SK-N-SH (cell line): ENCODE measurements at regions not wholly inside any gene's neighbourhood (a gene's known extent, or its start where the extent isn't known, plus 50 kb on each side); places are given as distances from the start of the nearest gene placed in this dataset.

ENCODE experiments used
- CTCF ChIA-PET: fragments of 300-600, 350-600 bp; formaldehyde crosslinking; extraction: SDS; loops from one replicate; lab custom pipeline; 2021; lab: Yijun Ruan, JAX
- POLR2A ChIA-PET: fragments of 350-600 bp; sonication (Branson Sonifier 250); formaldehyde crosslinking; extraction: SDS; loops from one replicate; lab custom pipeline; 2020; ENCODE audit warnings: antibody characterized with exemption, inconsistent platforms; lab: Yijun Ruan, JAX
- DNase-seq: peaks from one replicate; pipeline ENCODE4 v3.0.0; 2012
- H2AFZ ChIP-seq: fragments of 200-600 bp; sonication (generic); 2 replicates; pipeline ENCODE4 v1.8.1; 2016; ENCODE audit warnings: antibody characterized with exemption, mild to moderate bottlenecking, low read depth
- H3F3A ChIP-seq: fragments of 200-600 bp; sonication (generic); replicated peaks from 2 replicates; pipeline ENCODE3; 2016; ENCODE audit warnings: antibody characterized with exemption, mild to moderate bottlenecking; ENCODE audit not compliant: insufficient read depth
- H3K27ac ChIP-seq, 2 experiments: fragments of 200-500 bp in 1 of 2; fragments of 200-600 bp in 1 of 2; sonication (Bioruptor generic) in 1 of 2; sonication (generic), shearing (Covaris generic) in 1 of 2; 2 replicates each; pipeline versions ENCODE4 v1.5.1 to v1.6.1; 2014 to 2016; ENCODE audit warnings: low read depth in 2 of 2, inconsistent platforms in 1 of 2, low read length in 1 of 2, mild to moderate bottlenecking in 1 of 2, mixed read lengths in 1 of 2
- H3K27me3 ChIP-seq: fragments of 200-600 bp; sonication (generic), shearing (Covaris generic); 2 replicates; pipeline ENCODE4 v1.6.1; 2016; ENCODE audit warnings: mixed run types; ENCODE audit not compliant: insufficient read depth
- H3K36me3 ChIP-seq, 2 experiments: fragments of 200-500 bp in 1 of 2; fragments of 200-600 bp in 1 of 2; sonication (Bioruptor generic) in 1 of 2; sonication (generic) in 1 of 2; replicated peaks in 1 of 2; 2 replicates each; pipeline versions ENCODE3 to v1.5.1; 2014 to 2016; ENCODE audit warnings: low read length in 1 of 2, mild to moderate bottlenecking in 1 of 2; ENCODE audit not compliant: insufficient read depth in 2 of 2, control insufficient read depth in 1 of 2
- H3K4me1 ChIP-seq, 2 experiments: fragments of 200-500 bp in 1 of 2; fragments of 200-600 bp in 1 of 2; sonication (Bioruptor generic) in 1 of 2; sonication (generic), shearing (Covaris generic) in 1 of 2; 2 replicates each; pipeline versions ENCODE4 v1.5.1 to v1.6.1; 2014 to 2016; ENCODE audit warnings: low read depth in 1 of 2, low read length in 1 of 2, mixed run types in 1 of 2; ENCODE audit not compliant: insufficient read depth in 2 of 2, control insufficient read depth in 1 of 2
- H3K4me2 ChIP-seq: fragments of 200-600 bp; sonication (generic), shearing (Covaris generic); 2 replicates; pipeline ENCODE4 v1.6.1; 2017; ENCODE audit warnings: mixed run types
- H3K4me3 ChIP-seq, 2 experiments: fragments of 200-500 bp in 1 of 2; fragments of 200-600 bp in 1 of 2; sonication (Bioruptor generic) in 1 of 2; sonication (generic), shearing (Covaris generic) in 1 of 2; 2 replicates each; pipeline versions ENCODE4 v1.5.1 to v1.8.1; 2014 to 2016; ENCODE audit warnings: low read depth in 2 of 2, inconsistent platforms in 1 of 2, low read length in 1 of 2, mild to moderate bottlenecking in 1 of 2, mixed read lengths in 1 of 2, moderate library complexity in 1 of 2
- H3K79me2 ChIP-seq: fragments of 200-600 bp; sonication (generic); 2 replicates; pipeline ENCODE4 v1.8.1; 2017; ENCODE audit warnings: mild to moderate bottlenecking; ENCODE audit not compliant: insufficient read depth
- H3K9ac ChIP-seq: fragments of 200-600 bp; sonication (generic); 2 replicates; pipeline ENCODE4 v1.6.1; 2017; ENCODE audit warnings: mixed run types
- H3K9me2 ChIP-seq: fragments of 200-600 bp; sonication (generic); 2 replicates; pipeline ENCODE4 v1.6.1; 2017; ENCODE audit warnings: mixed run types
- H3K9me3 ChIP-seq: fragments of 200-600 bp; sonication (generic); 2 replicates; pipeline ENCODE4 v1.6.1; 2017; ENCODE audit warnings: mixed run types, mild to moderate bottlenecking, moderate library complexity
- H4K20me1 ChIP-seq: fragments of 200-600 bp; sonication (generic); 2 replicates; pipeline ENCODE4 v1.6.1; 2017; ENCODE audit warnings: mild to moderate bottlenecking, mixed run types; ENCODE audit not compliant: insufficient read depth
- GATA2 ChIP-seq: sonication (generic); formaldehyde crosslinking; IDR thresholded peaks from 2 replicates; pipeline ENCODE4 v1.5.0; 2020; ENCODE audit warnings: mild to moderate bottlenecking, missing genetic modification reagents
- MEF2A ChIP-seq: IDR thresholded peaks from 2 replicates; pipeline ENCODE4 v1.4.0; 2012; ENCODE audit warnings: low read depth, borderline replicate concordance
- NRF1 ChIP-seq: IDR thresholded peaks from 2 replicates; pipeline ENCODE4 v1.6.1; 2012; ENCODE audit warnings: low read depth, mild to moderate bottlenecking, low read length
- RXRA ChIP-seq: IDR thresholded peaks from 2 replicates; pipeline ENCODE4 v1.4.0; 2012; ENCODE audit warnings: low read depth, mild to moderate bottlenecking, borderline replicate concordance
- SMC3 ChIP-seq: IDR thresholded peaks from 2 replicates; pipeline ENCODE4 v1.6.1; 2012; ENCODE audit warnings: low read depth, low read length, improper control_type of control experiment
- TAF1 ChIP-seq: IDR thresholded peaks from 2 replicates; pipeline ENCODE4 v1.6.1; 2012; ENCODE audit warnings: low read depth, mild to moderate bottlenecking, low read length, moderate library complexity, borderline replicate concordance
- TCF12 ChIP-seq: IDR thresholded peaks from 2 replicates; pipeline ENCODE4 v1.4.0; 2012
- TEAD4 ChIP-seq: IDR thresholded peaks from 2 replicates; pipeline ENCODE4 v1.4.0; 2012; ENCODE audit warnings: mild to moderate bottlenecking, borderline replicate concordance; ENCODE audit not compliant: insufficient read depth
- YY1 ChIP-seq: IDR thresholded peaks from 2 replicates; pipeline ENCODE4 v1.4.0; 2012; ENCODE audit warnings: low read depth, mild to moderate bottlenecking
- WGBS: methylation state at CpG from one replicate; pipeline ENCODE4 v1.1.6; 2017; ENCODE audit warnings: low lambda C conversion rate; 5-methylcytosine and 5-hydroxymethylcytosine counted together
- TF ChIP-seq, protein P1 (sequence below): IDR thresholded peaks from 2 replicates; pipeline ENCODE4 v1.4.0; 2012; ENCODE audit warnings: low read depth, borderline replicate concordance
- TF ChIP-seq, protein P2 (sequence below): fragments of 200-600 bp; sonication (generic); IDR thresholded peaks from 2 replicates; pipeline ENCODE4 v1.6.1; 2017; ENCODE audit warnings: antibody characterized with exemption, mild to moderate bottlenecking, moderate library complexity
- TF ChIP-seq, protein P3 (sequence below): IDR thresholded peaks from 2 replicates; pipeline ENCODE4; 2012
- TF ChIP-seq, protein P4 (sequence below): IDR thresholded peaks from 2 replicates; pipeline ENCODE4 v1.4.0; 2012; ENCODE audit warnings: low read depth, borderline replicate concordance
- TF ChIP-seq, protein P5 (sequence below): fragments of 150-350 bp; IDR thresholded peaks from 2 replicates; pipeline ENCODE4 v1.6.1; 2016; ENCODE audit warnings: mild to moderate bottlenecking, low read depth, low read length

DNA sequence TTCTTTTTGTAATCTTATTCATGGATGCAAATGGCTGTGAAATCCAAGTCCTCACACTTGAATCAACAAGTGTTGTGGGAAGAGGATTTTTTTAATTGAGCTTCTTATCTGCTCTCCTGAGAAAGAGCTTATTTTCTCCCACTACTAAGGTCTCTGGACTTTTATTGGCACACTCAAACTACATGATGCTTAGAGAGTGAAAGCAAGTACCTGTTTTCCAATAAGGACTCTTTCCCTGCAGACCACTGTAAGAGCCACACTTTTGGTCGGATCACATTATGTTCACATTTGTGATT, 546.4 kb upstream of the ARRDC3 start:
- H3K27me3 ChIP-seq: no peaks in the 10 kb centered on the region
- no peak for DNase-seq
- H3K27ac ChIP-seq: peak overlapping the region in 1 of 2 experiments; percentile 80; a peak in 1 of 4 replicates
- TF ChIP-seq TEAD4: no peak
- TF ChIP-seq, protein P1, sequence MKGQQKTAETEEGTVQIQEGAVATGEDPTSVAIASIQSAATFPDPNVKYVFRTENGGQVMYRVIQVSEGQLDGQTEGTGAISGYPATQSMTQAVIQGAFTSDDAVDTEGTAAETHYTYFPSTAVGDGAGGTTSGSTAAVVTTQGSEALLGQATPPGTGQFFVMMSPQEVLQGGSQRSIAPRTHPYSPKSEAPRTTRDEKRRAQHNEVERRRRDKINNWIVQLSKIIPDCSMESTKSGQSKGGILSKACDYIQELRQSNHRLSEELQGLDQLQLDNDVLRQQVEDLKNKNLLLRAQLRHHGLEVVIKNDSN: no peak
- TF ChIP-seq, protein P2, sequence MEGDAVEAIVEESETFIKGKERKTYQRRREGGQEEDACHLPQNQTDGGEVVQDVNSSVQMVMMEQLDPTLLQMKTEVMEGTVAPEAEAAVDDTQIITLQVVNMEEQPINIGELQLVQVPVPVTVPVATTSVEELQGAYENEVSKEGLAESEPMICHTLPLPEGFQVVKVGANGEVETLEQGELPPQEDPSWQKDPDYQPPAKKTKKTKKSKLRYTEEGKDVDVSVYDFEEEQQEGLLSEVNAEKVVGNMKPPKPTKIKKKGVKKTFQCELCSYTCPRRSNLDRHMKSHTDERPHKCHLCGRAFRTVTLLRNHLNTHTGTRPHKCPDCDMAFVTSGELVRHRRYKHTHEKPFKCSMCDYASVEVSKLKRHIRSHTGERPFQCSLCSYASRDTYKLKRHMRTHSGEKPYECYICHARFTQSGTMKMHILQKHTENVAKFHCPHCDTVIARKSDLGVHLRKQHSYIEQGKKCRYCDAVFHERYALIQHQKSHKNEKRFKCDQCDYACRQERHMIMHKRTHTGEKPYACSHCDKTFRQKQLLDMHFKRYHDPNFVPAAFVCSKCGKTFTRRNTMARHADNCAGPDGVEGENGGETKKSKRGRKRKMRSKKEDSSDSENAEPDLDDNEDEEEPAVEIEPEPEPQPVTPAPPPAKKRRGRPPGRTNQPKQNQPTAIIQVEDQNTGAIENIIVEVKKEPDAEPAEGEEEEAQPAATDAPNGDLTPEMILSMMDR: no peak
- TF ChIP-seq, protein P3, sequence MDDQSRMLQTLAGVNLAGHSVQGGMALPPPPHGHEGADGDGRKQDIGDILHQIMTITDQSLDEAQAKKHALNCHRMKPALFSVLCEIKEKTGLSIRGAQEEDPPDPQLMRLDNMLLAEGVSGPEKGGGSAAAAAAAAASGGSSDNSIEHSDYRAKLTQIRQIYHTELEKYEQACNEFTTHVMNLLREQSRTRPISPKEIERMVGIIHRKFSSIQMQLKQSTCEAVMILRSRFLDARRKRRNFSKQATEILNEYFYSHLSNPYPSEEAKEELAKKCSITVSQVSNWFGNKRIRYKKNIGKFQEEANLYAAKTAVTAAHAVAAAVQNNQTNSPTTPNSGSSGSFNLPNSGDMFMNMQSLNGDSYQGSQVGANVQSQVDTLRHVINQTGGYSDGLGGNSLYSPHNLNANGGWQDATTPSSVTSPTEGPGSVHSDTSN: no peak
- no peak for TF ChIP-seq GATA2 (CRISPR knock-in tag)
- no peak for TF ChIP-seq RXRA
- TF ChIP-seq TAF1: no peak
- TF ChIP-seq TCF12: no peak
- no peak for TF ChIP-seq NRF1
- no peak for TF ChIP-seq YY1
- TF ChIP-seq, protein P4, sequence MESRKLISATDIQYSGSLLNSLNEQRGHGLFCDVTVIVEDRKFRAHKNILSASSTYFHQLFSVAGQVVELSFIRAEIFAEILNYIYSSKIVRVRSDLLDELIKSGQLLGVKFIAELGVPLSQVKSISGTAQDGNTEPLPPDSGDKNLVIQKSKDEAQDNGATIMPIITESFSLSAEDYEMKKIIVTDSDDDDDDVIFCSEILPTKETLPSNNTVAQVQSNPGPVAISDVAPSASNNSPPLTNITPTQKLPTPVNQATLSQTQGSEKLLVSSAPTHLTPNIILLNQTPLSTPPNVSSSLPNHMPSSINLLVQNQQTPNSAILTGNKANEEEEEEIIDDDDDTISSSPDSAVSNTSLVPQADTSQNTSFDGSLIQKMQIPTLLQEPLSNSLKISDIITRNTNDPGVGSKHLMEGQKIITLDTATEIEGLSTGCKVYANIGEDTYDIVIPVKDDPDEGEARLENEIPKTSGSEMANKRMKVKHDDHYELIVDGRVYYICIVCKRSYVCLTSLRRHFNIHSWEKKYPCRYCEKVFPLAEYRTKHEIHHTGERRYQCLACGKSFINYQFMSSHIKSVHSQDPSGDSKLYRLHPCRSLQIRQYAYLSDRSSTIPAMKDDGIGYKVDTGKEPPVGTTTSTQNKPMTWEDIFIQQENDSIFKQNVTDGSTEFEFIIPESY: no peak
- TF ChIP-seq, protein P5, sequence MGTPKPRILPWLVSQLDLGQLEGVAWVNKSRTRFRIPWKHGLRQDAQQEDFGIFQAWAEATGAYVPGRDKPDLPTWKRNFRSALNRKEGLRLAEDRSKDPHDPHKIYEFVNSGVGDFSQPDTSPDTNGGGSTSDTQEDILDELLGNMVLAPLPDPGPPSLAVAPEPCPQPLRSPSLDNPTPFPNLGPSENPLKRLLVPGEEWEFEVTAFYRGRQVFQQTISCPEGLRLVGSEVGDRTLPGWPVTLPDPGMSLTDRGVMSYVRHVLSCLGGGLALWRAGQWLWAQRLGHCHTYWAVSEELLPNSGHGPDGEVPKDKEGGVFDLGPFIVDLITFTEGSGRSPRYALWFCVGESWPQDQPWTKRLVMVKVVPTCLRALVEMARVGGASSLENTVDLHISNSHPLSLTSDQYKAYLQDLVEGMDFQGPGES: no peak
- no peak for TF ChIP-seq MEF2A
- TF ChIP-seq SMC3: no peak
- TF ChIP-seq, all 33 proteins: peak for 0
- Histone ChIP-seq H3K9me2 (no peaks in the 10 kb centered on the region), H3K4me1 (peaks cover 0 to 9% of the 10 kb centered on the region in 2 experiments; a peak in 2 of 4 replicates), H3F3A (peaks cover 13% of the 10 kb centered on the region), H3K4me3 (no peak overlapping the region; a peak in 1 of 4 replicates), H3K9me3 (no peaks in the 10 kb centered on the region), H3K9ac (no peak overlapping the region), H3K79me2 (no peaks in the 10 kb centered on the region), H2AFZ (no peak overlapping the region), H3K4me2 (no peak overlapping the region), H4K20me1 (no peaks in the 10 kb centered on the region), H3K36me3 (no peaks in the 10 kb centered on the region)
- CTCF ChIA-PET: interaction anchor here (0.6 to 1.5 kb wide), 18 partner anchors 9 to 1872 kb away, joined by 3 to 8 read pairs (median 3); no protein-coding TSS in a partner anchor
- 90% methylated on average over 1 of the region's 1 CpG for WGBS
- POLR2A ChIA-PET: no interaction called here
